ENCODE measurements at regions not wholly inside any gene's neighbourhood (a gene's known extent, or its start where the extent isn't known, plus 50 kb on each side); places are given as distances from the start of the nearest gene placed in this dataset.

DNA sequence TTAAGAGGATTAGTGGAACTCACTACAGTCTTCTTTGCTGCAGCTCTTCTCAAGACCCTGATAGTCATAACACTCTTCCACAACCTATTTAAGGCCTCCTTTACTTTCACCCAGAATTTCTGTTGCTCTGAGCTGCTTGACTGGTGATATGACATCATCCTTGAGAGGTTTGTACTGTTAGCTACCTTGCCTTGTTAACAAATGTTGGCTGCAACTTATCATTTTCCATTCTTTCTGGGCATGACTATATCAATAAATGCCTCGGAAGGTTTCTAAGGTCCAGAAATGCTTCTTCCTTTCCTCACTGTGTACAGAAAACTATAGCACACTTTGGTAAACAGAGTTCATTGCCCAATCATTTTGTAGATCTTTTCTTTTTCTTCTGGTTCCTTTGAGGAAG, 1292.2 kb upstream of the TMPRSS15 start:
- Histone ChIP-seq H3K9me1 (replicated peaks; ENCODE audit: control insufficient read depth, extremely low read depth, insufficient read depth, low read length) (no peaks in the 10 kb centered on the region), H2AFZ (ENCODE audit: low read depth, low read length) (no peak overlapping the region), H3K4me2 (ENCODE audit: insufficient read depth, low read length) (no peak overlapping the region), H3K9me3 (replicated peaks; ENCODE audit: control insufficient read depth, insufficient read depth, low read length) (no peaks in the 10 kb centered on the region), H3K4me1 (ENCODE audit: control insufficient read depth, extremely low read depth, insufficient read depth, low read length) (no peaks in the 10 kb centered on the region), H3K4me3 (replicated peaks in 1 of 3; ENCODE audit: insufficient read depth in 1 of 3, low read depth in 1 of 3, low read length in 3 of 3) (no peak overlapping the region), H3K9ac (replicated peaks; ENCODE audit: extremely low read depth, insufficient read depth, low read length) (no peak overlapping the region), H3K27ac (ENCODE audit: insufficient read depth, low read depth, low read length) (no peak overlapping the region), H3K27me3 (ENCODE audit: control insufficient read depth in 2 of 2, insufficient read depth in 2 of 2, low read length in 2 of 2) (no peaks in the 10 kb centered on the region), H4K20me1 (replicated peaks; ENCODE audit: control insufficient read depth, extremely low read depth, insufficient read depth, low read length) (no peaks in the 10 kb centered on the region), H3K79me2 (ENCODE audit: control insufficient read depth, insufficient read depth, low read length) (no peaks in the 10 kb centered on the region), H3K36me3 (ENCODE audit: control insufficient read depth in 2 of 2, extremely low read depth in 1 of 2, insufficient read depth in 2 of 2, low read length in 2 of 2) (no peaks in the 10 kb centered on the region)
- BruUV-seq (replicated peaks), result no TSS peak
- ChIA-PET CTCF (no interaction called here), POLR2A (no interaction called here)
- TF ChIP-seq JUN (IDR thresholded peaks at IDR 0.05; ENCODE audit: borderline replicate concordance, insufficient read depth, insufficient read length, low read depth), result no peak
- no peak for TF ChIP-seq POLR2AphosphoS5 (IDR thresholded peaks at IDR 0.05; ENCODE audit: insufficient read depth, low read depth, low read length)
- no peak for TF ChIP-seq FOS (IDR thresholded peaks at IDR 0.05; ENCODE audit: borderline replicate concordance, insufficient read depth, low read length)
- TF ChIP-seq, protein P1, sequence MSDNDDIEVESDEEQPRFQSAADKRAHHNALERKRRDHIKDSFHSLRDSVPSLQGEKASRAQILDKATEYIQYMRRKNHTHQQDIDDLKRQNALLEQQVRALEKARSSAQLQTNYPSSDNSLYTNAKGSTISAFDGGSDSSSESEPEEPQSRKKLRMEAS (IDR thresholded peaks at IDR 0.05; ENCODE audit: insufficient read depth, insufficient read length), result no peak
- TF ChIP-seq POLR2A (IDR thresholded peaks at IDR 0.05; ENCODE audit: low read depth, low read length), result no peak
- no peak for TF ChIP-seq CTCF (IDR thresholded peaks at IDR 0.05; ENCODE audit: extremely low read depth in 1 of 2, insufficient read depth in 1 of 2, low read depth in 1 of 2, low read length in 2 of 2)
- no peak for TF ChIP-seq GATA2 (IDR thresholded peaks at IDR 0.05; ENCODE audit: insufficient read depth, insufficient read length, low read depth, low read length)
- no peak for FAIRE-seq
- DNase-seq (ENCODE audit: low read depth, low spot score), result no peak
- dilution Hi-C loops (cut with MboI; ENCODE audit: extremely low pct_ligation_motif_present, low sequenced_read_pairs) (no loop called here), intact Hi-C loops (cut with micrococcal nuclease) (loop anchor here (2.0 kb wide), 1 partner anchor 29 kb away; no protein-coding TSS in a partner anchor)

Data from endothelial cell of umbilical vein (primary cell).